ENCODE measurements at regions not wholly inside any gene's neighbourhood (a gene's known extent, or its start where the extent isn't known, plus 50 kb on each side); places are given as distances from the start of the nearest gene placed in this dataset.

DNA sequence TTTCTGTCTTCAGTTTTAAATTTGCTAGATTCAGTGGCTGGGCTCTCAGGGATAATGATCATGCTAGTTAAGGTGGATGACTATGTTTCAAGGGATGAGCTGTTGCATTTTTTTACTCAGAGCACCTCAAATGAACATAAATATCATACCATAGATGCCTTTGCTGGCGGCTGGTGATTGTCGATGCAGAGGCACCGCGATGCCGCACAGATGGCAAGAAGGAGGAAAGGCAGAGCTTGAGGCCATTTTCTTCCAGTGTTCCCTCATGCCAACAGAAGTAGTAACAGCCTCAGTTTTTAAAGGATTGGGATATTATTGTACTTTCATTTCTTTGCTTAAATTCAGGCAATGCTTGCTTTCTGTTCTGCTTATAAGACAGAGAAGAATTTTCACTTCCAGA, 654.7 kb upstream of the IGFBP7 start:
- no TSS peak for BruUV-seq (replicated peaks)
- CTCF ChIA-PET (ENCODE audit: unreplicated experiment), result no interaction called here
- Histone ChIP-seq H2AFZ (ENCODE audit: low read length) (no peak overlapping the region), H3K36me3 (ENCODE audit: insufficient read depth, low read length) (no peaks in the 10 kb centered on the region), H4K20me1 (ENCODE audit: insufficient read depth, low read length) (no peaks in the 10 kb centered on the region), H3K79me2 (ENCODE audit: insufficient read depth, low read depth, low read length) (no peaks in the 10 kb centered on the region), H3K4me1 (ENCODE audit: insufficient read depth, low read length, poor library complexity, severe bottlenecking) (no peaks in the 10 kb centered on the region), H3K9me2 (ENCODE audit: insufficient read depth, low read length) (no peaks in the 10 kb centered on the region), H3K4me2 (ENCODE audit: low read length) (no peak overlapping the region), H3K9me3 (ENCODE audit: low read length) (no peaks in the 10 kb centered on the region), H3K4me3 (ENCODE audit: low read depth, low read length, poor library complexity, severe bottlenecking) (no peak overlapping the region), H3K27ac (ENCODE audit: low read depth, low read length, poor library complexity, severe bottlenecking) (no peak overlapping the region)
- POLR2A ChIA-PET, result no interaction called here
- TF ChIP-seq EZH2phosphoT487 (IDR thresholded peaks at IDR 0.05; ENCODE audit: borderline replicate concordance, low read depth, low read length), result no peak
- TF ChIP-seq, protein P1, sequence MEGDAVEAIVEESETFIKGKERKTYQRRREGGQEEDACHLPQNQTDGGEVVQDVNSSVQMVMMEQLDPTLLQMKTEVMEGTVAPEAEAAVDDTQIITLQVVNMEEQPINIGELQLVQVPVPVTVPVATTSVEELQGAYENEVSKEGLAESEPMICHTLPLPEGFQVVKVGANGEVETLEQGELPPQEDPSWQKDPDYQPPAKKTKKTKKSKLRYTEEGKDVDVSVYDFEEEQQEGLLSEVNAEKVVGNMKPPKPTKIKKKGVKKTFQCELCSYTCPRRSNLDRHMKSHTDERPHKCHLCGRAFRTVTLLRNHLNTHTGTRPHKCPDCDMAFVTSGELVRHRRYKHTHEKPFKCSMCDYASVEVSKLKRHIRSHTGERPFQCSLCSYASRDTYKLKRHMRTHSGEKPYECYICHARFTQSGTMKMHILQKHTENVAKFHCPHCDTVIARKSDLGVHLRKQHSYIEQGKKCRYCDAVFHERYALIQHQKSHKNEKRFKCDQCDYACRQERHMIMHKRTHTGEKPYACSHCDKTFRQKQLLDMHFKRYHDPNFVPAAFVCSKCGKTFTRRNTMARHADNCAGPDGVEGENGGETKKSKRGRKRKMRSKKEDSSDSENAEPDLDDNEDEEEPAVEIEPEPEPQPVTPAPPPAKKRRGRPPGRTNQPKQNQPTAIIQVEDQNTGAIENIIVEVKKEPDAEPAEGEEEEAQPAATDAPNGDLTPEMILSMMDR (conservative IDR thresholded peaks at IDR 0.05; ENCODE audit: low read length), result no peak
- intact Hi-C loops (cut with micrococcal nuclease; ENCODE audit: unreplicated experiment), result no loop called here
- DNase-seq (ENCODE audit: low spot score), result no peak

DNA sequence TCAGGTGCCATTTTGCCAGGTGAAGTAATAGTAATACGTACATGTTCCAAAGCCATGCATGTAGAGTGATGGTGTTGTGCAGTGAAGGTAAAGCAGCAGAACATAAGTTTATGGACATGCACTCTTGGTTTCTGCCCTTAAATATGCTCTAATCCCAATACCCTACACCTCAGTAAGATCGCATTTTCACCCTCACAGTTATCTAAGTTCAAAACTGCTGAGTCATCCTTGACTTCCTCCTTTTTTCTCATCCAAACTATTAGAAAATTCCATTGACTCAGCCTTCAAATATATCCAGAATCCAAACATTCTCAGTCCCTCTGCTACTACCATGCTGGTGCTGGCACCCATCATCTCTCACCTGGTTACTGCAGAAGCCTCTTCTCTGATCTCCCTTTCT, 652.9 kb upstream of the IGFBP7 start:
- CTCF ChIA-PET (ENCODE audit: unreplicated experiment), result no interaction called here
- POLR2A ChIA-PET, result no interaction called here
- Histone ChIP-seq H3K36me3 (ENCODE audit: insufficient read depth, low read length) (no peaks in the 10 kb centered on the region), H3K79me2 (ENCODE audit: insufficient read depth, low read depth, low read length) (no peaks in the 10 kb centered on the region), H3K4me2 (ENCODE audit: low read length) (no peak overlapping the region), H4K20me1 (ENCODE audit: insufficient read depth, low read length) (no peaks in the 10 kb centered on the region), H2AFZ (ENCODE audit: low read length) (no peak overlapping the region), H3K9me2 (ENCODE audit: insufficient read depth, low read length) (no peaks in the 10 kb centered on the region), H3K9me3 (ENCODE audit: low read length) (no peaks in the 10 kb centered on the region), H3K27ac (ENCODE audit: low read depth, low read length, poor library complexity, severe bottlenecking) (no peak overlapping the region), H3K4me1 (ENCODE audit: insufficient read depth, low read length, poor library complexity, severe bottlenecking) (no peaks in the 10 kb centered on the region), H3K4me3 (ENCODE audit: low read depth, low read length, poor library complexity, severe bottlenecking) (no peak overlapping the region)
- TF ChIP-seq, protein P1 (conservative IDR thresholded peaks at IDR 0.05; ENCODE audit: low read length), result no peak
- no peak for TF ChIP-seq EZH2phosphoT487 (IDR thresholded peaks at IDR 0.05; ENCODE audit: borderline replicate concordance, low read depth, low read length)
- no TSS peak for BruUV-seq (replicated peaks)
- DNase-seq (ENCODE audit: low spot score), result no peak
- intact Hi-C loops (cut with micrococcal nuclease; ENCODE audit: unreplicated experiment), result no loop called here

DNA sequence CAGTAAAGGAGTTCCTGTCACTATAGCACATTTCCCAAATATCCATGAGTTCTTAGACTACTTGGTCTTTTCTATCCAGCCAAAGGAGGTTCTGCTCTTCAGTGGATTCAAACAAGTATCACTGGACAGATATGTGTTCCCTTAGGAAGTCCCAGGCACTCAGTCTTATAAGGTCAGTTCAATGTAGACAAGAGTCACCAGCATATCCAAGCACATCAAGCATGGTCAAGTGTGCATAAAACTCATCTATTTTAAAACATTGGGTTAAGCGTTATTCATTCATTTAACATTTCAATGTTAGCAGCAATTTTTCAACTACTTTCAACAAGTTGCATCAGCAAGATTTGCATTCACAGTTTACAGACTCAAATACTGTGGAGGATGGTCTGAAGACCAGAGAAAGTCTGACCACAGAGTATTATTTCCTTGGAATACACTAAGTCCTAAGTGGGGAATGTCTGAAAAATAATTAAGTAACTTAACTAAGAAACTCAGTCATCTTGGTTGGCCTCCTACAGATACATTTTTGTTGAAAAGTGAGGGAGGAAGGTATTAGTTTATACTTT, 630.5 kb upstream of the IGFBP7 start:
- Histone ChIP-seq H2AFZ (ENCODE audit: low read length) (no peak overlapping the region), H3K9me2 (ENCODE audit: insufficient read depth, low read length) (no peaks in the 10 kb centered on the region), H3K4me1 (ENCODE audit: insufficient read depth, low read length, poor library complexity, severe bottlenecking) (no peaks in the 10 kb centered on the region), H3K27ac (ENCODE audit: low read depth, low read length, poor library complexity, severe bottlenecking) (no peak overlapping the region), H3K79me2 (ENCODE audit: insufficient read depth, low read depth, low read length) (no peaks in the 10 kb centered on the region), H3K4me2 (ENCODE audit: low read length) (no peak overlapping the region), H3K36me3 (ENCODE audit: insufficient read depth, low read length) (no peaks in the 10 kb centered on the region), H4K20me1 (ENCODE audit: insufficient read depth, low read length) (no peaks in the 10 kb centered on the region), H3K9me3 (ENCODE audit: low read length) (no peaks in the 10 kb centered on the region), H3K4me3 (ENCODE audit: low read depth, low read length, poor library complexity, severe bottlenecking) (no peak overlapping the region)
- intact Hi-C loops (cut with micrococcal nuclease; ENCODE audit: unreplicated experiment), result no loop called here
- BruUV-seq (replicated peaks), result no TSS peak
- CTCF ChIA-PET (ENCODE audit: unreplicated experiment), result no interaction called here
- DNase-seq (ENCODE audit: low spot score), result no peak
- TF ChIP-seq EZH2phosphoT487 (IDR thresholded peaks at IDR 0.05; ENCODE audit: borderline replicate concordance, low read depth, low read length), result no peak
- TF ChIP-seq, protein P1 (conservative IDR thresholded peaks at IDR 0.05; ENCODE audit: low read length), result no peak
- POLR2A ChIA-PET, result no interaction called here
